Peyer's patch (tissue), 4 donors: ENCODE measurements at regions not wholly inside any gene's neighbourhood (a gene's known extent, or its start where the extent isn't known, plus 50 kb on each side); places are given as distances from the start of the nearest gene placed in this dataset.

Experiments used
- DNase-seq, 3 donors: peaks; one replicate each; pipeline ENCODE4 v3.0.0-alpha.2; 2017 to 2019
- H3K27ac ChIP-seq, 4 donors: fragments of 200-600 bp; sonication (generic); one replicate each; pipeline ENCODE4 v1.5.1; 2016 to 2019
- H3K27me3 ChIP-seq, 2 donors: fragments of 200-600 bp; sonication (generic); one replicate each; pipeline ENCODE4 v1.5.1; 2019
- H3K36me3 ChIP-seq, 3 donors: fragments of 200-600 bp; sonication (generic); one replicate each; pipeline ENCODE4 v1.5.1; 2016 to 2019
- H3K4me1 ChIP-seq, 4 donors: fragments of 200-600 bp; sonication (generic); one replicate each; pipeline ENCODE4 v1.5.1; 2016 to 2019
- H3K4me3 ChIP-seq, 4 donors: fragments of 200-600 bp; sonication (generic); 1 replicate in 3 of 4; 2 replicates in 1 of 4; pipeline ENCODE4 v1.5.1; 2016 to 2019; ENCODE audit warnings: mild to moderate bottlenecking in 1 of 4
- H3K9me3 ChIP-seq, 4 donors: fragments of 200-600 bp; sonication (generic); one replicate each; pipeline ENCODE4 v1.5.1; 2016 to 2019; ENCODE audit warnings: mild to moderate bottlenecking in 1 of 4
- POLR2A ChIP-seq, 2 donors: fragments of 450-650 bp; IDR thresholded peaks; one replicate each; pipeline ENCODE4 v1.5.1; 2017; ENCODE audit warnings: antibody characterized with exemption in 2 of 2, mild to moderate bottlenecking in 2 of 2, moderate library complexity in 2 of 2
- TF ChIP-seq, protein P1 (sequence below), 6 experiments: fragments of 450-650 bp in 4 of 6; fragments of 200-600 bp in 2 of 6; sonication (generic) in 1 of 6; IDR thresholded peaks; one replicate each; pipeline ENCODE4 v1.5.1; 2017 to 2019; ENCODE audit warnings: antibody characterized with exemption in 6 of 6, mild to moderate bottlenecking in 3 of 6, moderate library complexity in 1 of 6

DNA sequence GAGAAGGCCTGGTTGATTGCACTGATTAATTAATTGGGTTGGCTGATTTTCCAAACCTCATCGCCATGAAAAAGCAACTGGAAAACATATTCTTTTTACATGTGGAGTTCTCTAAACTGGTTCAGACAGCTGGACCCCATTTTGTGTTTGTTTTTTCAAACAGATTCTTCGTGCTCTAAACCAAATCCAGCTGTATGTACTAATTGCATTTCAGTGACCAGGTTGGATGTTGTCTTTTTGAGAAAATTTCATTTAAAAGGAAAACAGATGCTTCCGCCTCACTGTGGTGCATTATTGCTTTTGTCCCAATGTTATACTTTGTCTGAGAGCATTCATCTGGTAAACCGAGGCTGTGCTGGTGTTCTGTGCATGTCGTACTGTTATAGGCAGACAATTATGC lies 67.8 kb upstream of the LNX1 start:
- Histone ChIP-seq H3K36me3 (no peaks in the 10 kb centered on the region), H3K27ac (no peak overlapping the region), H3K4me3 (no peak overlapping the region), H3K27me3 (no peaks in the 10 kb centered on the region), H3K9me3 (no peaks in the 10 kb centered on the region), H3K4me1 (no peaks in the 10 kb centered on the region)
- DNase-seq: no peak
- no peak for TF ChIP-seq POLR2A (IDR thresholded peaks at IDR 0.05)
- TF ChIP-seq, protein P1, sequence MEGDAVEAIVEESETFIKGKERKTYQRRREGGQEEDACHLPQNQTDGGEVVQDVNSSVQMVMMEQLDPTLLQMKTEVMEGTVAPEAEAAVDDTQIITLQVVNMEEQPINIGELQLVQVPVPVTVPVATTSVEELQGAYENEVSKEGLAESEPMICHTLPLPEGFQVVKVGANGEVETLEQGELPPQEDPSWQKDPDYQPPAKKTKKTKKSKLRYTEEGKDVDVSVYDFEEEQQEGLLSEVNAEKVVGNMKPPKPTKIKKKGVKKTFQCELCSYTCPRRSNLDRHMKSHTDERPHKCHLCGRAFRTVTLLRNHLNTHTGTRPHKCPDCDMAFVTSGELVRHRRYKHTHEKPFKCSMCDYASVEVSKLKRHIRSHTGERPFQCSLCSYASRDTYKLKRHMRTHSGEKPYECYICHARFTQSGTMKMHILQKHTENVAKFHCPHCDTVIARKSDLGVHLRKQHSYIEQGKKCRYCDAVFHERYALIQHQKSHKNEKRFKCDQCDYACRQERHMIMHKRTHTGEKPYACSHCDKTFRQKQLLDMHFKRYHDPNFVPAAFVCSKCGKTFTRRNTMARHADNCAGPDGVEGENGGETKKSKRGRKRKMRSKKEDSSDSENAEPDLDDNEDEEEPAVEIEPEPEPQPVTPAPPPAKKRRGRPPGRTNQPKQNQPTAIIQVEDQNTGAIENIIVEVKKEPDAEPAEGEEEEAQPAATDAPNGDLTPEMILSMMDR (IDR thresholded peaks at IDR 0.05): no peak

DNA sequence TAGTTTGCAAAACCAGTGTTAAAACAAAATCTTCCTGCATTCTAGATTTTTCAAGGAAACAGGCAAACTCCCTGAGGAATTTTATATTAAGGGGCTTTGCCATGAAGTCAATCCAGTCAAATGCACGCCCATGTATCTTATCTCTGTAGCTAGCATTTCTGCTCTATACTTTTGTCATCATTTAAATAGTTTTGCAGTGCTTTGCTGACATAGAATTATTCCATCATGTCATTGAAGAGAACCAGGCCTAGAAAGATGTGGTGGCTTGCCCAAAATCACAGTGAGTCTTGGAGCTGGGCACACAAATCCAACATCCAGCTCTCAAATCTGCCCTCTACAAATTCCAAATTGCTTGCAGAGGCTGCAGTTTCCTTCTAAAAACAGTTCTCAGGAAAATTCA lies 66.7 kb upstream of the LNX1 start:
- Histone ChIP-seq H3K9me3 (no peaks in the 10 kb centered on the region), H3K36me3 (no peaks in the 10 kb centered on the region), H3K27me3 (no peaks in the 10 kb centered on the region), H3K27ac (no peak overlapping the region), H3K4me1 (peaks cover 0 to 11% (median 0%) of the 10 kb centered on the region in 4 donors), H3K4me3 (no peak overlapping the region)
- TF ChIP-seq, protein P1 (IDR thresholded peaks at IDR 0.05): no peak
- TF ChIP-seq POLR2A (IDR thresholded peaks at IDR 0.05): no peak
- no peak for DNase-seq

DNA sequence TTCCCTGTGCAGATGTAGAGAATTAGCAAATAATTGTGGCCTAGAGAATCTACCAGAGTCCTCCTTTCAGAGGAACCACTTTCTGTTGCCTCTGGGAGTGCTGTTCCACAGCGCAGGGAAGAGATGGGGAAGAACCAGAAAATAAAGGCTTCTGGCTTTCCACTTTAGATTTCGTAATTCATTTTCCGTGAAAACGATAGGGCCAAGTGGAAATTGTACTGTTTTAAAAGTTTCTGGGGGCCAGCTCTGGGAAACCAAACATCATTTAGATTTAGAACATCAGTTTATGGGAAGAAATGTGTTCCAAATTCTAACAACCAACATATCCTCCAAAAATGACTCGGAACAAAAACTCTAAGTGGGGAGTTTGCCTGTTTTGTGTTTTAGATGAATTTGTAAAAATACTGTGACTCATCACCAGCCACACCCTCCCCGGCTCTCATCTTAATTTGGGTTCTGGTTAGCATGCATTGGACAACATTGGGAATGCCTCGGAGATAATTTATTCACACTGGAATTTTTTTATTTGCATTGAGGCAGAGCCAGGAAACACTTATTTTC lies 65.2 kb upstream of the LNX1 start:
- peak overlapping the region in 2 of 4 donors; percentile 60 to 61 for H3K27ac ChIP-seq
- no peak for DNase-seq
- no peaks in the 10 kb centered on the region for H3K9me3 ChIP-seq
- TF ChIP-seq, protein P1 (IDR thresholded peaks at IDR 0.05): peak in 4 of 6 experiments; percentile 11 to 46 (median 39)
- no peak for TF ChIP-seq POLR2A (IDR thresholded peaks at IDR 0.05)
- H3K4me3 ChIP-seq: no peak overlapping the region
- no peaks in the 10 kb centered on the region for H3K36me3 ChIP-seq
- no peaks in the 10 kb centered on the region for H3K27me3 ChIP-seq
- H3K4me1 ChIP-seq: peaks cover 0 to 26% (median 0%) of the 10 kb centered on the region in 4 donors

DNA sequence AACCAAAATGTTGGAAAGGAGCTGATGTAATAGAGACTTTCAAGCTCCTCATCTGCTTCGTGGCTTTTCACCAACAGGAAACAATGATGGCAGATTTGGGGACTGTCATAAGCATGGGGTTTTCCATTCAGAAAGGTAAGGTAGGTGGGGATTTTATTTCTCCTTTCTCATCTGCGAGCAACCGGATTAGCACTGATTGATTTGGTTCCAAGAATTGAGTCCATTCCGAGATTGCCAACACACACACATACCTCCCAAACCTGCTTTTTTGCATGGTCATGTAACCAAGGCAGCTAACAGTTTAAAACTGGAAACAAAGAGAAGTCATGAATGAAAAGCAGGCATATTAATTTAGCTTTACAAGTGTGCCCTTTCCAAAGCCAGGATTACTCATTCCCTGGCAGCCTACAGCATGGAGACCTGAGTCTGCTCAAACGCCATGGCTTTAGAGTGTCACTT lies 63.0 kb upstream of the LNX1 start:
- Histone ChIP-seq H3K27me3 (no peaks in the 10 kb centered on the region), H3K36me3 (no peaks in the 10 kb centered on the region), H3K9me3 (no peaks in the 10 kb centered on the region), H3K4me3 (no peak overlapping the region), H3K27ac (peak overlapping the region in 1 of 4 donors; percentile 46), H3K4me1 (peaks cover 0 to 34% (median 0%) of the 10 kb centered on the region in 4 donors)
- no peak for DNase-seq
- TF ChIP-seq, protein P1 (IDR thresholded peaks at IDR 0.05): no peak
- TF ChIP-seq POLR2A (IDR thresholded peaks at IDR 0.05): no peak

DNA sequence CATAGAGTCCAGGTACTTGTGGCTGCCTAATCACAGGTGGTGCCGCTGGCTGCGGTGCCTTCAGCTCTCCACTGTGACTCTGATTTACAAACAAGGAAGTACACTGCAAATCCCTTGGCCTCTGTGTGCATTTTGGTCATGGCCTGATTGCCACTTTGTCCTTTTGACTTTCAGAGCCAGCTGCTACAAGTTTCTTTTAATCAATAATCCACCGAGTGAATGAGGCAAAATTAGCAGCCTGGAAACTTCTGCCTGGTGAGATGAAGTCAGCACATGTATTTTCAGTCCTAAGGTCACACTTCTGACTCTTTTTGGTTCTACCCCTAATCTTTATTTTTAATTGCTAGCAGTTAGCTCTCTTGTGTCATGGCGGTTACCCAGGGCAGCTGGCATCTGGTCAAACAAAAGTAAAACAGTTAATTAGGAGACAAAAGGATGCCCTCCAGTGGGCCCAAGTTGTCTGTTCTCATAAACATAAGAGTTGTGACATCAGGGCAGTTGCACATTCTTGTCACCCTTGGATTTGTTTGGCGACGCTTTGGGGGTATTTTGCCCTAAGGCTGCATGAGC lies 62.3 kb upstream of the LNX1 start:
- H3K27ac ChIP-seq: peak overlapping the region in 2 of 4 donors; percentile 46 to 63
- no peaks in the 10 kb centered on the region for H3K9me3 ChIP-seq
- DNase-seq: peak in 2 of 3 donors; percentile 53 to 54
- TF ChIP-seq, protein P1 (IDR thresholded peaks at IDR 0.05): peak in 3 of 6 experiments; percentile 23 to 34 (median 27)
- TF ChIP-seq POLR2A (IDR thresholded peaks at IDR 0.05): peak in 1 of 2 donors; percentile 35
- H3K4me1 ChIP-seq: peaks cover 0 to 34% (median 0%) of the 10 kb centered on the region in 4 donors
- H3K27me3 ChIP-seq: no peaks in the 10 kb centered on the region
- no peaks in the 10 kb centered on the region for H3K36me3 ChIP-seq
- H3K4me3 ChIP-seq: no peak overlapping the region
